MCF 10A (cell line): ENCODE measurements at regions not wholly inside any gene's neighbourhood (a gene's known extent, or its start where the extent isn't known, plus 50 kb on each side); places are given as distances from the start of the nearest gene placed in this dataset.

Experiments
- BruUV-seq: library from RNA; stranded (reverse); fragments of 400-500 nt; replicated peaks from 2 replicates; lab custom pipeline; 2021; lab: Mats Ljungman, UMichigan
- CTCF ChIA-PET: fragments of 300-600 bp; sonication (Branson Sonifier 250); formaldehyde crosslinking; extraction: SDS; loops from one replicate; lab custom pipeline; 2021; ENCODE audit warnings: antibody characterized with exemption, inconsistent platforms; lab: Yijun Ruan, JAX
- POLR2A ChIA-PET: fragments of 300-600, 350-650 bp; sonication (Branson Sonifier 250); formaldehyde crosslinking; extraction: SDS; loops from one replicate; lab custom pipeline; 2020; ENCODE audit warnings: antibody characterized with exemption, inconsistent platforms; lab: Yijun Ruan, JAX
- DNase-seq: peaks from one replicate; pipeline ENCODE4 v3.0.0-alpha.2; 2018; ENCODE audit not compliant: unreplicated experiment
- H3K27ac Mint-ChIP-seq: one replicate; pipeline ENCODE4 v1.8.0; 2022; ENCODE audit warnings: mild to moderate bottlenecking, low read depth, mixed read lengths; ENCODE audit not compliant: unreplicated experiment
- H3K27me3 Mint-ChIP-seq: one replicate; pipeline ENCODE4 v1.8.0; 2022; ENCODE audit warnings: mixed read lengths; ENCODE audit not compliant: insufficient read depth, unreplicated experiment
- H3K36me3 Mint-ChIP-seq: one replicate; pipeline ENCODE4 v1.8.0; 2022; ENCODE audit warnings: mild to moderate bottlenecking, moderate library complexity, mixed read lengths; ENCODE audit not compliant: insufficient read depth, unreplicated experiment
- H3K4me1 Mint-ChIP-seq: one replicate; pipeline ENCODE4 v1.8.0; 2022; ENCODE audit warnings: mixed read lengths; ENCODE audit not compliant: insufficient read depth, unreplicated experiment
- H3K4me3 Mint-ChIP-seq: one replicate; pipeline ENCODE4 v1.8.0; 2022; ENCODE audit warnings: mild to moderate bottlenecking, moderate library complexity, mixed read lengths; ENCODE audit not compliant: unreplicated experiment
- H3K9me3 Mint-ChIP-seq: one replicate; pipeline ENCODE4 v1.8.0; 2022; ENCODE audit warnings: mixed read lengths; ENCODE audit not compliant: unreplicated experiment
- CTCF ChIP-seq: fragments of 200-600 bp; IDR thresholded peaks from one replicate; pipeline ENCODE4 v1.8.0; 2022; ENCODE audit warnings: antibody characterized with exemption, mild to moderate bottlenecking; ENCODE audit not compliant: unreplicated experiment
- intact Hi-C: fragments of 100-400 bp; cut with micrococcal nuclease; formaldehyde crosslinking; loops from 2 replicates; pipeline ENCODE4 v1.14.1; 2022

- POLR2A ChIA-PET, result no interaction called here
- Mint-ChIP-seq H3K27me3 (no peaks in the 10 kb centered on the region), H3K27ac (no peak overlapping the region), H3K4me1 (no peaks in the 10 kb centered on the region), H3K4me3 (no peak overlapping the region), H3K9me3 (peaks cover 2% of the 10 kb centered on the region), H3K36me3 (no peaks in the 10 kb centered on the region)
- CTCF ChIA-PET, result interaction anchor here (0.6 kb wide), 1 partner anchor 12 kb away, joined by 3 read pairs; no protein-coding TSS in a partner anchor
- BruUV-seq, result no TSS peak
- intact Hi-C loops, result no loop called here
- TF ChIP-seq CTCF, result no peak
- DNase-seq, result no peak
These were observed 171.8 kb upstream of the ANKRD50 start for GRCh38 chr4:124884316-124884715.

DNA sequence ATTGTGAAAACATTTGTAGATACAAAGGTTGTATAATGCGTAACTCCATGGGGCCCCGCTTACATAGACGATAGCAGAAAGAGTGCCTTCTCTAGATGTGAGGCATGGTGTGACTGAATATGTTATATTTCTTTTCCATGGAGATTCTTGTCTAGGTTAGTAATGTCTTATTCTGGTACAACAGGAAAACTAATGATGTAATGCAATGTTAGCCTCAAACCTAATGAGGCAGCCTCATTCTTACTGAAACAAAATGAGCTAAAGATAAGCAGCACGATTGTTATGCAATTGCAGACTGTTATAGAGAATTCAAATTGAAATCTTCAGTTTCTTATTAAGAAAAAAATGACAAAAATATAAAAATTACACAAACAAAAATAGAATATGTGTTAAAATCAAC lies 171.1 kb upstream of the ANKRD50 start:
- POLR2A ChIA-PET, result interaction anchor here (0.7 kb wide), 1 partner anchor 447 kb away, joined by 3 read pairs; no protein-coding TSS in a partner anchor
- no peaks in the 10 kb centered on the region for H3K9me3 Mint-ChIP-seq
- no TSS peak for BruUV-seq
- no peak for DNase-seq
- intact Hi-C loops, result no loop called here
- no peaks in the 10 kb centered on the region for H3K4me1 Mint-ChIP-seq
- no peak overlapping the region for H3K27ac Mint-ChIP-seq
- H3K27me3 Mint-ChIP-seq, result no peaks in the 10 kb centered on the region
- no peak for TF ChIP-seq CTCF
- no peaks in the 10 kb centered on the region for H3K36me3 Mint-ChIP-seq
- CTCF ChIA-PET, result interaction anchor here (0.6 kb wide), 1 partner anchor 13 kb away, joined by 3 read pairs; no protein-coding TSS in a partner anchor
- no peak overlapping the region for H3K4me3 Mint-ChIP-seq

DNA sequence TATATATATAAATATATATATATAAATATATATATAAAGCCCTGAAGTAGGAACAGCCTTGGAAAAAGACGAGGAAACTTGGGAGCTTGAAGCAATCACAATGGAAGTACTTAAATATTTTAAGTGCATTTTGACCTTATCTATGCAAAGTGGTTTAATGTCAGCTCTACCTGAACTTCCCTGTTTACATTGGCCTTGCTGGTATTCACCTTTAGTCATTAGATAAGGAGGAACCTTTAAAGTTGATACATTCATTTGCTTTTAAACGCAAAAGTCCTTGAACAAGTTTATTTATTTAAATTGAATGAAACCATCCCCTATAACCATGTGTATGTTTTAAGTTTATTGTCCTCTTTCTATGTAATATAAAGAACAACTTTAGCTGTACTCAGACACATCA lies 166.7 kb upstream of the ANKRD50 start:
- intact Hi-C loops, result no loop called here
- POLR2A ChIA-PET, result no interaction called here

DNA sequence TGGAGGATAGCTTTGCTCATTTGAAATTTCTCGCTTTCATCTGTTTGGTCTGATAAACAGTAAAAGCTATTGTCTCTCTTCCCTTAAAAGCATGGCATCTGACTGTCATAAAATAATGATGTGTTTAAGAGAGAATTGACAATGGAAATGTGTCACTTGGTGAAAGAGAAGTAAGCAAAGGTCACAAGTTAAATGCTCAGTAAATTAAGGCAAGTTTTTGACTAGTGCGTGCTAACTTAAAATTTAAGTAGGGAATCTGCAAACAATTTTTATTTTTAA lies 161.6 kb upstream of the ANKRD50 start:
- no peak for DNase-seq
- POLR2A ChIA-PET, result no interaction called here
- H3K4me3 Mint-ChIP-seq, result no peak overlapping the region
- intact Hi-C loops, result no loop called here
- no peak overlapping the region for H3K27ac Mint-ChIP-seq
- no peaks in the 10 kb centered on the region for H3K27me3 Mint-ChIP-seq
- TF ChIP-seq CTCF, result no peak
- CTCF ChIA-PET, result no interaction called here
- H3K9me3 Mint-ChIP-seq, result peaks cover 16% of the 10 kb centered on the region
- no peaks in the 10 kb centered on the region for H3K36me3 Mint-ChIP-seq
- no TSS peak for BruUV-seq
- no peaks in the 10 kb centered on the region for H3K4me1 Mint-ChIP-seq

More for the DNA sequence above, 166.7 kb upstream of the ANKRD50 start:
- Mint-ChIP-seq H3K27me3 (no peaks in the 10 kb centered on the region), H3K4me1 (no peaks in the 10 kb centered on the region), H3K36me3 (no peaks in the 10 kb centered on the region), H3K27ac (no peak overlapping the region), H3K9me3 (peaks cover 16% of the 10 kb centered on the region), H3K4me3 (no peak overlapping the region)
- TF ChIP-seq CTCF, result no peak
- CTCF ChIA-PET, result no interaction called here
- no peak for DNase-seq
- BruUV-seq, result no TSS peak
